ENCODE measurements at regions not wholly inside any gene's neighbourhood (a gene's known extent, or its start where the extent isn't known, plus 50 kb on each side); places are given as distances from the start of the nearest gene placed in this dataset.

GRCh38 chr2:166764216-166764615, 124.1 kb upstream of the XIRP2 start:
- Histone ChIP-seq H4K5ac (ENCODE audit: low read depth, low read length) (no peak overlapping the region), H2AFZ (replicated peaks; ENCODE audit: low read length, poor library complexity) (no peak overlapping the region), H3K56ac (ENCODE audit: extremely low read depth, insufficient read depth, low read length) (no peak overlapping the region), H2BK120ac (ENCODE audit: low read depth, low read length) (no peak overlapping the region), H4K8ac (ENCODE audit: low read depth in 2 of 2, low read length in 2 of 2) (no peak overlapping the region), H3K79me1 (ENCODE audit: low read depth in 1 of 2, low read length in 2 of 2) (no peaks in the 10 kb centered on the region), H3K9me3 (ENCODE audit: control insufficient read depth, insufficient read depth, low read length) (no peaks in the 10 kb centered on the region), H4K20me1 (ENCODE audit: insufficient read depth, low read length) (no peaks in the 10 kb centered on the region), H3K4me1 (ENCODE audit: control insufficient read depth, insufficient read depth, low read length) (no peaks in the 10 kb centered on the region), H2AK5ac (ENCODE audit: low read depth, low read length) (no peak overlapping the region), H3K36me3 (ENCODE audit: control insufficient read depth, insufficient read depth, low read length) (no peaks in the 10 kb centered on the region), H3K18ac (ENCODE audit: low read depth, low read length) (no peak overlapping the region), H4K91ac (ENCODE audit: insufficient read depth, low read depth, low read length) (no peak overlapping the region), H2AK9ac (replicated peaks; ENCODE audit: low read depth, low read length, poor library complexity) (no peak overlapping the region), H3K14ac (replicated peaks; ENCODE audit: low read depth, low read length) (no peak overlapping the region), H3K9me1 (ENCODE audit: insufficient read depth, low read length) (no peaks in the 10 kb centered on the region), H3K9ac (ENCODE audit: low read depth, low read length) (no peak overlapping the region), H3K27me3 (ENCODE audit: control insufficient read depth, insufficient read depth, low read length) (no peaks in the 10 kb centered on the region), H2BK15ac (ENCODE audit: low read depth, low read length) (no peak overlapping the region), H3K27ac (ENCODE audit: insufficient read depth, low read length) (no peak overlapping the region), H3K4ac (ENCODE audit: low read depth, low read length) (no peak overlapping the region), H3K4me2 (ENCODE audit: low read depth, low read length) (no peak overlapping the region), H2BK20ac (ENCODE audit: low read depth, low read length) (no peak overlapping the region), H2BK5ac (ENCODE audit: low read depth, low read length, poor library complexity, severe bottlenecking) (no peak overlapping the region), H3K4me3 (ENCODE audit: insufficient read depth, low read depth, low read length) (no peak overlapping the region), H3K23ac (ENCODE audit: low read depth, low read length) (no peak overlapping the region)
- intact Hi-C loops (cut with micrococcal nuclease) (no loop called here), dilution Hi-C loops (cut with HindIII; ENCODE audit: low sequenced_read_pairs, unreplicated experiment) (no loop called here), in situ Hi-C loops (cut with MboI; ENCODE audit: low sequenced_read_pairs) (no loop called here)
- CTCF ChIA-PET, result no interaction called here
- WGBS, 2 experiments (ENCODE audit: extremely low coverage in 2 of 2, insufficient read length in 1 of 2), result no CpG with 5 or more reads among the region's 1 CpG
- TF ChIP-seq BHLHE40 (IDR thresholded peaks at IDR 0.05; ENCODE audit: low read depth, low read length) (no peak), CTCF (conservative IDR thresholded peaks at IDR 0.05; ENCODE audit: low read depth, low read length) (no peak), MAFK (IDR thresholded peaks at IDR 0.05; ENCODE audit: low read depth, low read length) (no peak), CEBPB (IDR thresholded peaks at IDR 0.05; ENCODE audit: low read depth, low read length) (no peak)
- TF ChIP-seq, protein P1, sequence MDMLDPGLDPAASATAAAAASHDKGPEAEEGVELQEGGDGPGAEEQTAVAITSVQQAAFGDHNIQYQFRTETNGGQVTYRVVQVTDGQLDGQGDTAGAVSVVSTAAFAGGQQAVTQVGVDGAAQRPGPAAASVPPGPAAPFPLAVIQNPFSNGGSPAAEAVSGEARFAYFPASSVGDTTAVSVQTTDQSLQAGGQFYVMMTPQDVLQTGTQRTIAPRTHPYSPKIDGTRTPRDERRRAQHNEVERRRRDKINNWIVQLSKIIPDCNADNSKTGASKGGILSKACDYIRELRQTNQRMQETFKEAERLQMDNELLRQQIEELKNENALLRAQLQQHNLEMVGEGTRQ (IDR thresholded peaks at IDR 0.05; ENCODE audit: low read depth, low read length), result no peak
- BruUV-seq (replicated peaks), result no TSS peak
- ATAC-seq (ENCODE audit: low read depth) (no peak), DNase-seq (no peak)
- POLR2A ChIA-PET (ENCODE audit: unreplicated experiment), result no interaction called here
